ENCODE measurements at regions not wholly inside any gene's neighbourhood (a gene's known extent, or its start where the extent isn't known, plus 50 kb on each side); places are given as distances from the start of the nearest gene placed in this dataset.

DNA sequence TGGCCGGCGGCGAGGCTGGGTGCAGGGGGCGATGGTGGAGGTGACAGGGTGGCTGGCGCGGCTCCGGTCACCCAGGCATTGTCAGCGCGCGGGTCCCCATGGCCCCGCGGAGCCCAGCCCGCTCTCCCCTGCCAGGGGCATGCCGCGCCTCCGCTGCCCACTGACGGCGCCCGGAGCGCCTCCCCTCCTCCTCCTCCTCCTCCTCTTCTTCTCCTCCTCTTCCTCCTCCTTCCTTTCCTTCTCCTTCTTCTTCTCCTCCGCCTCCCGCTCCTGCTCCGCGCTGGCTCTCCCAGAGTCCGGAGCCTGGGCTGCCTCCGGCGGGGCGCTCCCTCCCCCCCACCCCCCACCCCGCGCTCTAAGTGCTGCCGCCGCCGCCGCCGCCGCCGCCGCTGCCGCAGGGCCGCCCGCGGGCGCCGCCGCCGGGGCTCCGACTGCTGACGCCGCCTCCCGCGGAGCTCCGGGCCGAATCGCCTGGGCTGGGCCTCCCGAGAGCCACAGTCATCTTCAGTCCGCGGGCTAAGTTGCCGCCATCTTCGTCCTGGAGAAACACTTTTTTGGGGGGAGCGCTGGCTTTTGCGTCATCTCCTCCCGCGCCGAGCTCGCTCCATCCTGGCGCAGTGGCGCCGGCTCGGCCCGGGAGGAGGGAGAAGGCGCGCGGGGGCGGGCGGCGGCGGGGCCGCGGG lies 348.3 kb downstream of the LIG4 start:
- 4% methylated on average over 36 of the region's 79 CpGs for WGBS
- H3K4me1 ChIP-seq, result peaks cover 18 to 34% (median 29%) of the 10 kb centered on the region in 4 donors
- peaks cover 0 to 65% (median 9%) of the 10 kb centered on the region in 4 donors for H3K27me3 ChIP-seq
- no peaks in the 10 kb centered on the region for H3K9me3 ChIP-seq
- no peaks in the 10 kb centered on the region for H3K36me3 ChIP-seq
- peak overlapping the region; percentile 43 to 56 (median 48) for H3K4me3 ChIP-seq
- no peak overlapping the region for H3K27ac ChIP-seq (replicated peaks in 1 of 4)
- intact Hi-C loops (cut with DNase I), result no loop called here
- no peak for DNase-seq (ENCODE audit: extremely low spot score)
- TF ChIP-seq POLR2A (IDR thresholded peaks at IDR 0.05; ENCODE audit: low read depth), result no peak
- TF ChIP-seq EP300 (IDR thresholded peaks at IDR 0.05), result no peak

DNA sequence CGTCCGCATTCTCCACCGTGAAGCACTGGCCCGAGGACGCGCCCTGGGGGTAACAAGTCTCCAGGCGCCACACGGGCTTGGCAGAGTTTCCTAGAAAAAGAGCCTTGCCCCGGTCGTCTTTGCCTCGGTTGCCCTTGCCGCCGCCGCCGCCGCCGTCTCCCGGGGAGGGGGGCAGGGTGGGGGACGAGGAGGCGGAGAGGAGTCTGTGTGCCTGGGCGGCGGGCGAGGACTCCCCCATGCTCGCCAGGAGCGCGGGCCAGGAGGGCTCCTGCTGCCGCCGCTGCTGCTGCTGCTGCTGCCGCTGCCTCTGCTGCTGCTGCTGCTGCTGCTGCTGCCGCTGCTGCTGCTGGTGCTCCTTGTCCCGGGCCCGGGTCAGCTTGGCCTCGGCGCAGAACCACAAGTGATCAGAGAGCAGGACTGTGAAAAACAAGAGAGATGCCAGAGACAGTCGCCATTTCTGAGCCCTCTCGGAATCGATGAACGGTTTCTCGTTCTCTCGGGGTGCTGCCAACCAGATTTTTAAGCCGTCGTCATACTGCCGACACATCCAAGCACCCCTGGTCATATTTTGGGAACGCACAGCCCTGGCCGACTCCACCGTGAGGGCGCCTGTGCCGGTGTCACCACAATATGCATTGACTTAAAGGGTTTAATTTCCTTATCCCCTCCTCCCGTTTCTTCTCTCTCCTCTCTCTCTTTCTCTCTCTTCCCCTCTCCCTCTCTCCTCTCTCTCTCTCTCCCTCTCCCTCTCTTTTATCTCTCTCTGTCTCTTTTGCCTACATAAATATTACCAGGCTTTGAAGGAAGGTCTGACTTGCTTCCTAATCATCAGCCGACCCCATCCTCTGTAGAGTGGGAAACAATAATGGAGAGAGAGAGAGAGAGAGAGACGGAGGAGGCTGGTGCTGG lies 349.1 kb downstream of the LIG4 start:
- WGBS, result 1% methylated on average over 43 of the region's 51 CpGs
- Histone ChIP-seq H3K27me3 (peaks cover 0 to 61% (median 9%) of the 10 kb centered on the region in 4 donors), H3K4me3 (peak overlapping the region; percentile 43 to 56 (median 48)), H3K9me3 (no peaks in the 10 kb centered on the region), H3K36me3 (no peaks in the 10 kb centered on the region), H3K27ac (replicated peaks in 1 of 4) (no peak overlapping the region), H3K4me1 (peaks cover 18 to 34% (median 29%) of the 10 kb centered on the region in 4 donors)
- TF ChIP-seq POLR2AphosphoS5 (IDR thresholded peaks at IDR 0.05) (no peak), EP300 (IDR thresholded peaks at IDR 0.05) (no peak), POLR2A (IDR thresholded peaks at IDR 0.05; ENCODE audit: low read depth) (no peak)
- TF ChIP-seq, protein P1, sequence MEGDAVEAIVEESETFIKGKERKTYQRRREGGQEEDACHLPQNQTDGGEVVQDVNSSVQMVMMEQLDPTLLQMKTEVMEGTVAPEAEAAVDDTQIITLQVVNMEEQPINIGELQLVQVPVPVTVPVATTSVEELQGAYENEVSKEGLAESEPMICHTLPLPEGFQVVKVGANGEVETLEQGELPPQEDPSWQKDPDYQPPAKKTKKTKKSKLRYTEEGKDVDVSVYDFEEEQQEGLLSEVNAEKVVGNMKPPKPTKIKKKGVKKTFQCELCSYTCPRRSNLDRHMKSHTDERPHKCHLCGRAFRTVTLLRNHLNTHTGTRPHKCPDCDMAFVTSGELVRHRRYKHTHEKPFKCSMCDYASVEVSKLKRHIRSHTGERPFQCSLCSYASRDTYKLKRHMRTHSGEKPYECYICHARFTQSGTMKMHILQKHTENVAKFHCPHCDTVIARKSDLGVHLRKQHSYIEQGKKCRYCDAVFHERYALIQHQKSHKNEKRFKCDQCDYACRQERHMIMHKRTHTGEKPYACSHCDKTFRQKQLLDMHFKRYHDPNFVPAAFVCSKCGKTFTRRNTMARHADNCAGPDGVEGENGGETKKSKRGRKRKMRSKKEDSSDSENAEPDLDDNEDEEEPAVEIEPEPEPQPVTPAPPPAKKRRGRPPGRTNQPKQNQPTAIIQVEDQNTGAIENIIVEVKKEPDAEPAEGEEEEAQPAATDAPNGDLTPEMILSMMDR (IDR thresholded peaks at IDR 0.05), result no peak
- DNase-seq (ENCODE audit: extremely low spot score), result no peak
- intact Hi-C loops (cut with DNase I), result no loop called here

DNA sequence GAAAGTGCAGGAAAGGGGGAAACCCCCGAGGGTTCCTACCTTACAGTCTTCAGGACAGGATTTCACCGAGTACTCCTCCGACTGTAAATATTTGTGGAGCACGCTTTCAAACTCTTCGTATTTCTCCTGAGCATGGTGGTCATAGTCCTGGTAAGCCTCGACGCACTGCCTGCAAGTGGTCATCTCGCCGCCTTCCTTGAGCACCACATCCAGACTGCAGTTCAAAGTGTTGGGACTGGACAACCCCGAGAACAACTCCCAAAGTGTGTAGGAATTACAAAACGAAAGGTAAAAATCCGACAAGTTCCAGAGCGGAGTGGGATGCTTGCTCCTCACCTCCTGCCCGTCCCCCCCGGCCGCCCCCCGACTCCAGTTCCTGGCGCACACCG lies 349.7 kb downstream of the LIG4 start:
- H3K4me3 ChIP-seq, result peak overlapping the region; percentile 43 to 56 (median 48)
- H3K4me1 ChIP-seq, result peaks cover 18 to 34% (median 29%) of the 10 kb centered on the region in 4 donors
- H3K27me3 ChIP-seq, result peaks cover 0 to 56% (median 9%) of the 10 kb centered on the region in 4 donors
- no peaks in the 10 kb centered on the region for H3K36me3 ChIP-seq
- no peak for DNase-seq (ENCODE audit: extremely low spot score)
- intact Hi-C loops (cut with DNase I), result no loop called here
- 5% methylated on average over 19 of the region's 19 CpGs for WGBS
- H3K9me3 ChIP-seq, result no peaks in the 10 kb centered on the region
- H3K27ac ChIP-seq (replicated peaks in 1 of 4), result no peak overlapping the region
- TF ChIP-seq POLR2A (IDR thresholded peaks at IDR 0.05; ENCODE audit: low read depth) (no peak), POLR2AphosphoS5 (IDR thresholded peaks at IDR 0.05) (no peak), EP300 (IDR thresholded peaks at IDR 0.05) (no peak)
- TF ChIP-seq, protein P1 (IDR thresholded peaks at IDR 0.05), result no peak

DNA sequence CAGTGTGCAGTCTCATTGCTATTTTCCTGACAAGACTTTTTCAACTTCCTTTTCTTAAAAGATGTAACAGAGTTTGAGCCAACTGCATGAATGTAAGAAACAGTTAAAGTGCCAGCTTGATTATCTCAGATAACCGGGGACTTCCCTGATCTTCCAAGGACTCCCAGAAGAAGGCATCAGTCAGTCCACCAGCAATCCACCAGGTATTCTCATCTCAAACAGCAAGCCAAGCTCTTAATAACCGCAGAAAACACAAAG lies 350.1 kb downstream of the LIG4 start:
- no peak for DNase-seq (ENCODE audit: extremely low spot score)
- WGBS, result 34% methylated on average over 2 of the region's 2 CpGs
- TF ChIP-seq, protein P1 (IDR thresholded peaks at IDR 0.05), result no peak
- TF ChIP-seq POLR2A (IDR thresholded peaks at IDR 0.05; ENCODE audit: low read depth) (no peak), EP300 (IDR thresholded peaks at IDR 0.05) (no peak), POLR2AphosphoS5 (IDR thresholded peaks at IDR 0.05) (no peak)
- Histone ChIP-seq H3K4me1 (peaks cover 18 to 34% (median 29%) of the 10 kb centered on the region in 4 donors), H3K4me3 (no peak overlapping the region), H3K27me3 (peaks cover 0 to 52% (median 9%) of the 10 kb centered on the region in 4 donors), H3K36me3 (no peaks in the 10 kb centered on the region), H3K9me3 (no peaks in the 10 kb centered on the region), H3K27ac (replicated peaks in 1 of 4) (no peak overlapping the region)
- intact Hi-C loops (cut with DNase I), result no loop called here
